Fibroblast of skin of left biceps (primary cell): ENCODE measurements at regions not wholly inside any gene's neighbourhood (a gene's known extent, or its start where the extent isn't known, plus 50 kb on each side); places are given as distances from the start of the nearest gene placed in this dataset.

Source experiments
- DNase-seq, 2 experiments: peaks; one replicate each; pipeline ENCODE4 v3.0.0-alpha.2; 2013; ENCODE audit warnings: low read depth in 2 of 2

DNA sequence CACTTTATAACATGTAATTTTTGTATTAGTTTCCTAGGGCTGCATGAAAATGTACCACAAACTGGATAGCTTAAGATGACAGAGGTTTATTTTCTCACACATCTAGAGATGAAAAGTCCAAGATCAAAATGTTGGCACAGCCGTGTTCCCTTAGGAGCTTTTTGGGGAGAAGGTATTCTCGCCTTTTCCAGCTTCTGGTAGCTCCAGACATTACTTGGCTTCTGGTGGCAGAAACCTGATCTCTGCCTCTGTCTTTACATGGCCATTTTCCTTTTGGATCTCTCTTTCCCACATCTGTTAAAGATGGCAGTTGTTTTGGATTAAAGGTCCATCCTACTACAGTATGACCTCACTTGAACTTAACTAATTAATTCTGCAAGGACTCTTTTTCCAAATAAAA is 885.7 kb upstream of the CDH8 start:
- no peak for DNase-seq

DNA sequence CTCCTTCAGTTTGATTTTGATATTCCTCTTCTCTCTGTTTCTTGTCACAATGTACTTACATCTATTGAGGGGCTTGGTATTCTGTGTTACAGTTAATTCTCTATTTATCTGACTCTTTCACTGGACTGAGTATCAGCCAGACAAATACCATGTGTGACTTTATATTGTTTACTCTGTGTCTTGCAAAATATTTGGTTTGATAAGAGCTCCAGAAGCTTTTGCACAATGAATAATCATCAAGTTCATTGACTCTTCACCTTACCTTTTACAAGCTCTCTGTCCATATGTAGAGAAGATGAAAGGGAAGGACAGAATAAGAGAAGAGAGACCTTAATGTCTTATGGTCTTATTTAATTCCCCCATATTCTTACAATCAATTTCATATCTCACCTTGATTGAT is 877.7 kb upstream of the CDH8 start:
- DNase-seq: no peak

DNA sequence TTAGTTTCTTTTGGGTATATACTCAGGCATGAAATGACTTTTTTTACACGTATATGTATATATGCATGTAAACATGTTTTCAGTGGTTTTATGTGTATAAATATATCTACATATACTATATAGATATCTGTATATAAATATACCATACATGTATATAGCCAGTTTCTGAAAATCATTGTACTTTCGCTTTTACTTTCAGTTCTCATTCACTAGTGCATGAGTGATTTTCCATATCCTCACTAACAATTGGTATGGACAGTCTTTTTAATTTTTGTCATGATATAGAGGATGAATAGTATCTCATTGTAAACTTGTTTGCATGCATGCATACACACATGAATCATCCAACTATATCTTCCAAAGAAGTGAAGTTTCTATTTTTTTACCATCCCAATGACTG is 877.1 kb upstream of the CDH8 start:
- no peak for DNase-seq

DNA sequence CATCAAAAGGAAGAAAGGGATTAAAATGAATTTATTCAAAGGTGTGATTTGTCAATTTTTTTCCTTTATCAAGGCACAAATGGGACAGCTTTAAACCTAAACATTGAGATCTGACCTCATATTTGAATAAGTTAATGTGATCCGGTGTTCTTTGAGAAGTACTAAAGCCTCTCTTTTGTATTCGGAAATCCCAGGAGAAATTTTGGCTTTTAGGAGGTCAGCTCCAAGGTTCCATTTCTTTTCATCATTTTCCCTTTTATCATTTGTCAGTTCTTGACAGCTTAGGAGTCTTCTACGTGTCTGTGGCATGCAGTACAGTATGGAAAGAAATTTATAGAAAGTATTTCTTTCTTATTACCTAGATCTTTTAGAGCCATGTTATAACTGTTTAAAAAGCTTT is 873.4 kb upstream of the CDH8 start:
- DNase-seq: no peak

DNA sequence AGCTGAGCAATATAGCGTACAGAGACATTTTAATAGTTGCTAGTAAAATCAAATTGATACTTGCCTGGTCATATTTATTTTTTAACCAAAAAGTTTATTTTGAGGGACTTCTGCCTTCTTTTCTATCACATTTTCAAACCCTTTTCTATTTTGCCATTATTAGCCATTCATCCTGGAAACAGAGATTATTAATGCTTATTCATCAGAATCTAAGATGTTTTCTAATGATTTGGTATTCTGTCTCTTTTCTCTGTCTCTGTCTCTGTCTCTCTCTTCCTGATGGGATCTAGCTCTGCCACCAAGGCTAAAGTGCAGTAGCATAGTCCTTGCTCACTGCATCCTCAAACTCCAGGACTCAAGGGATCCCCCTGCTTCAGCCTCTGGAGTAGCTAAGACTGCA is 871.3 kb upstream of the CDH8 start:
- DNase-seq: no peak

DNA sequence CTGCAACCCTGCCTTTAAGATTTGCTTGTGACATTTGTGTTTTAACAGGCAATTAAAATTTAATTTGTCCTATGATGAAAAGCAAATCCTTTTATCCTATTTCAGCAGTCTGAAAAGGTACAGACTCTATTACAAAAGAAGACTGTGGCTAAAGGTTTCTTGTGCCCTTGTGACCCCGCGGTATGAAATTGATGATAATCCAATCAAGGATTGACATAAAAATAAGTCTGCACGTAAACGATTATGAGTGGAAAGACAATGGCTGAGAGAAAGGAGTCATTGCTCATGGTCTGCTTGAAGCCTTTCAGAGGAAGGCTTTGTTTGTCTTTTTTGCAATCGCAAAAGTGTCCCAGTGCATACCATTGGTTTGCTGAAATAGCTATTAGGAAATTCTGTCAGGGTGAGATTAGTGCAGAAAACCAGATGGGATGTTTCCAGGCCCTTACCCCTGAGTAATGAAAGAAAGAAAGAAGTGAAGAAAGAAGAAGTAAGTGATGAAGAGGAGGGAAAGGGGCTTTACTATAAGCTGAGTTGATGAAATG is 867.8 kb upstream of the CDH8 start:
- no peak for DNase-seq

DNA sequence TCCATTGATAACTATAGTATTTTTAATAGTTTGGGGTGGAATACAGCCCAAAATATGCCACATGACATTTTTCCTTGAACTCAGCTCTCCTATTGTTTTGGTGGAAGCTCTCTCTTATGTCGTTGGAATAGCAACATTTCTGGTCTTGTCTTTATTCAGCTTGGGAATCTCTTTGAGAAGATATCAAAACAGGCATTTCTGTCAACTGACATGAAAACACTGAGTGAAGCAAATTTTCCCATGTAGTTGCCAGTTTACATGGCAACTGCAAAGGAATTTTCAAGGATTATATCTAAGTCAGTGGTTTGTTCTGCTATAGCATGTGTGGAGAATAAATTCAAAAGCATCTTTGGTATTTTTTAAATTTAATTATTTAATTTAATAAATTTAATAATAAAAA is 863.5 kb upstream of the CDH8 start:
- DNase-seq: no peak

DNA sequence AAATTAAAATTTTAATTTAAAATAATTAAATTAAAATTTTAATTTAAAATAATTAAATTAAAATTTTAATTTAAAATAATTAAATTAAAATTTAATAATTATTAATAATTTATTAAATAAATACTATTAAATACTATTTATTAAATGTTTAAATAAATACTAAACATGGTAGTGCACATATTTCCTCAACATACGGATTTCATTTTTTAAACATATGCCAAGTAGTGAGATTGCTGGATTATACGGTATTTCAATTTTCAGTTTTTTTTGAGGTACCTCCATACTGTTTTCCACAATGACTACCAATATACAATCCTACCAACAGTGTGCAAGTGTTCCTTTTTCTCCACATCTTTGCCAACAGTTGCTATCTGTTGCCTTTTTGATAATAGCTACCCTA is 852.9 kb upstream of the CDH8 start:
- DNase-seq: no peak

DNA sequence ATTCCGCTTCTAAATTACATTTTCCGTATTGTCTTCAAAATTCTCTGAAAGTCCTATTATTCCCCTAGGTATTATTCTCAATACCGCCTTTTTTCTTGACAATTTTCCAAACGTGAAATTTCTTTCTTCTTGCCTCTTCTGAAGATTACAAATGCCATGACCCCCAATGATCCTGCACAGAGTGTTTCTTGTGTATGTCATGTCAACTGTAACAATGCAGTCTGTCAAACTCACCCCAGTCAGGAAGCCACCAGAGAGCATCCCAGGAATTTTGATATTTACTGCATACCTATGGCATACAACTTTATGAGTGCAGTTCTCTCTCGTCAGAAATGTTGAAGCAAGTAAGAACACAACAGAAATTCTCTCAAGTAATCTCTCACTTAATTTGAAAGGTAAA is 847.3 kb upstream of the CDH8 start:
- no peak for DNase-seq

DNA sequence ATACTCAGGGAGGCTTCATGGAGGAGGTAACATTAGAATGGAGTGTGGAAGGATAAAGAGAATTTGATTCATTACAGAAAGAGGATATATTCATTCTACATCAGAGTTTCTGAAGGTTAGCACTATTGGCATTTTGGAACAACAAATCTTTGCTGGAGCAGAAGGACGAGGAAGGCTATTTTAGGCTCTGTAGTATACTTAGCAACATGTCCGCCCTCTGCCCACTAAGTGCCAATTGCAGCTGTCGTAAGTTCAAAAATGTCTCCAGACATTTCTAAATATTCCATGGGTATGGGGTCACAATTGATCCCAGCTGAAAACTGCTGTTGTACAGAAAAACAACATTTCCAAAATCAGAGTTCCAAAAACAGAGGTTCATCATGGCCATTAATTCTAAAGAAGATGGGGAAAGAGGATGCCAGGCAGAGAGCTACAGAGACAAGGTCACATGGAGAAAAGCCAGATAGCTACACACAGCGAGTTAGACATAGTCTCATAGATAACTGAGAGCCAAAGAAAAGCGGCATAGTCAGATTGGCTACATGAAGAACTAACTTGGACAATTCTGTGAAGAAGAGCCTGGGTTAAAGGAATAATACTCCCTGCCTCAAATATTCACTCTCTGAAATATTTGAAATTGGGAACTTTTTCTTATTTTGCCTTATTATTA is 846.4 kb upstream of the CDH8 start:
- DNase-seq: no peak

DNA sequence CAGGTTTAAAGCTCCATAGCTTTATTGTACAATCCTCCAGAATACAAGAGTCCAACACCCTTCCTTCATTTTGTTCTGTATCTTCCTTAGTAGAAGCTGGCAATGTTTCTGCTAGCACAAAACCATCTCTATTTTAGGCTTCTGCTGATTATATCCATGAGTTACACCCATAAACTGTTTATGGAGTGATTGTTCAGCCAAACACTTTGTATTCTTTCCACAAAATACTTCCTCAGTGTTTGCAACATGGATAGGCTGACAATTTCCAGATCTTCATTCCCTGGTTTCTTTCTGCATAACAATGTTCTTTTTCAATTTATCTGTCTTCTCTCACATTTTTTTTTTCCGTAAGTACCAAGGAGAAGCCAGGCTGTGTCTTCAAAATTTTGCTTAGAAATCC is 839.9 kb upstream of the CDH8 start:
- no peak for DNase-seq

DNA sequence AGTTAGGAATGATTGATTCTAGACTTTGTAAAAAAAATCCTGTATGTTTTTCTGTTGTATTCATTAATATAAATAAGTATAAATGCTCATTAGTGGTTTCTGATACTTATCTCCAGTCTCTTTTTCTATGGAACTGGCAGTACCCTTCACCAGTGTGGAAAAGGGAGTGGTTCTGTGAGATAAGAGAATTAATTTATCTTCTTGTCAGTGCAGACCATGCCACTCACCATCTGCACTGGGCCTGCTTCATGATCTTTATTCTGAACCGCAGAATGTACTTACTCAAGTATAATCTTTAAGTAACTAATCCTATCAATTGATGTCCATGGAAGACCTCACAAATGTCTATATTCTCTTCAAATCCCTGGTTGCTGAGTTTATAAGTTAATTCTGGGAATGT is 836.1 kb upstream of the CDH8 start:
- DNase-seq: no peak

DNA sequence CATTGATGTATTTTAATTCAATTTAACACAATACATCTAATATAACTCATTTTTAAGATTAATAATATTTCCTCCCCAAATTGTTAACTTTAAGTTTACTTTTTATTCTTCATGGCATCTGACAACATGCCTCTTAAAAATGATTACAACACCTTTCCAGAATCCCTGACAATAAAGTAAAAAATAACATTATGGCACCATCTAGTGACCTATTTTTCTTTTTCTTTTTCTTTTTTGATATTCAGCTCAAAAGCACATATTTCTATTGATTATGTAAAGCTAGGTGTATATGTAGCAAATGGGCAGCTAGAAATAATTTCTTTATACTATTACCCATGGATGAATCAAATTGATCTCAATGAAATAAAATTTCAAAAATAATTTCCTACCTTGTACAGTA is 834.3 kb upstream of the CDH8 start:
- DNase-seq: peak in 1 of 2 experiments; percentile 0

DNA sequence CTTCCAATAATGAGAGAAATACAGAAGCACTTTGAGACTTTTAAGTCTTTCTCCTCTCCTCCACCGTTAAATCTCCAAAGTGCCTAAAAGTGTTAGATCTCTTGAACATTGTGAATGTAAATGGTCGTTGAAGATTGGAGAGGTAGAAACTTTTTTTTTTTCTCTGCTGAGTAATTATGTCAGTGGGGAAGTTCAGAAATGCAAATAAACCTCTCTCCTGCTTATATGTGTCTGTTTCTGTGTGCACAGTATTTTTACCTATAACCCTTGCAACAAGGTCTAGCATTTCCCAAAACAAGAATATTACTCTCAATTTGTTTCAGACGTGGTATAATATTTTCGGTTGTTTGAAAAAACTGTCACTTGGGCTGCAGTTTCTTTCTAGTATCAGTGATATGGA is 833.6 kb upstream of the CDH8 start:
- no peak for DNase-seq

DNA sequence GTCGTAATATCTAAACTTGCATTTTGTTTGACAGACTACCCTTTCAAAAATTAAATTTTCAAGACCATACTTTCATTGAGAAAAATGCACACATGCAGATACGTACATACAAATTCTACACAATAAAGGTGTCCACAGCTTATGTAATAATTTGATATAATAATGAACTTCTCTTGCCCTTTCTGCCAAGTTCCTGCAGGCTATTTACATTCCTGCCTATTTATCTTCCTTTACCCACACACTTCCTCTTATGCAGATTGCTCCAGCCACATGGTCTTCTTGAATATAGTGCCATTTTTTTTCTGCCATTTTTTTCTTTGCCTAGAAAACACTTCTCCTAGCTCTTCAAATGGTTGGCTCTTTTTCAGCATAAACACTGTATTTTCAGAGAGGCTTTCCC is 826.9 kb upstream of the CDH8 start:
- no peak for DNase-seq

DNA sequence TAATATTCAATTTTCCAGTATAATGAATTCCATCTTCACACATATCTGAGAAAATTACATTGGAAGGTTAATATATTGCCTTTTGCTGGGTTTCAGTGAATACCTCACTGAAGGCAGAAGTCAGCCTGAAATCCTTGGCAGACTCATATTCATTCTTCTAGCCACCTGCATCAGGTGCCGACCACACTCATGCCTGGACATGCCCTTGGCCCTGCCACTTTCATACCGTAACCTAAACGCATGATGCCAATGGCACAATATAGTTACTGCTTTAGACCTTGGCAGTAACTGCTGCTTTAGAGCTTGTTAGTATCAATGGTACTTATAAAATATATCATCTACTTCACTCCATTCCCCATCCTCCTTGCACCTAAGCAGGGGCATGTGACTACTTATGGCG is 817.6 kb upstream of the CDH8 start:
- DNase-seq: no peak

DNA sequence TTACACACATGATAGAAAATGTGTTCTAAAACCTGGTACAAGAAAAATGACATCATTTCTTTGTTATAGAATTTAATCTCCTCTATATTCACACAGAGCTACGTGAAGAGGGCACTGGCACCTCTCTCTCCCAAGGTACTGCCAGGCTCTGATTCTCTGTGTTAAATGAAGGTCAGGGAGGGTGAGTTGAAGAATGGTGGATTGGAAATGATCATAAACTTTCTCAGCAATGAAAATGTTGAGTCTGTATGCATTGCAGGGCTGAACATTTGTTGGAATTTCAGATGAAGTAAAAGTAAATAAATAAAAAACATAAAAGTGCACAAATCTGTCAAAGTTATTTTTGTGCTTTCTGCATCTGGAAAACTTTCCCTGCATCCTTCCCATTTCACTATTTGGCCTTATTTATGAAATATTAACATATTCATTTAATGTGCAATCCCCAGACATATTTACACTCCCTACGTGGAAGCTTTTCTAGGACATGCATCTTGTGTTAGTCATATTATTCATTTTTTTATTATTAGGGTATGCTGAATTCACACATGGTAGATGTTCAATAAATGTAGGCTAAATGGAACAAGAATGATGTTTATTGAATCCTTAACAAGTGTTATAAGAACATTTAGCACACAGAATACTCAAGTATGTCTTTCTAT is 810.3 kb upstream of the CDH8 start:
- DNase-seq: no peak

DNA sequence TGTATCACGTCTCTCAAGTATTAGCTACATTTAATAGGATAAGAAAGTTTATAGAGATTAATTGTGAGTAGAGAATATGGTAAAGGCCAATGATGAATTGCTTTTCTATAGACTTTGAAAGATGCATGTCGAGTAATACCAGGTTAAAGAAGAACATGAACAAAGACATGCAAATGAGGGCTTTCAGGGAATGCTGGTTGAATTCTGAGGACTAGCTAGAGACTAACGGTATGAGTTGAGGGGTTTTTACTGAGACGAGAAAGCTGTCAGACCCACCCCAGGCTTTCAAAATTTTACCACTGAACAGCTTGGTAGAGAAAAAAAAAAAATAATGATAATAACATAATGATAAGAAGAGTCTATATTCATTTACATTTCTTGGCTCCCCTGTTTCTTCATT is 796.0 kb upstream of the CDH8 start:
- DNase-seq: no peak

DNA sequence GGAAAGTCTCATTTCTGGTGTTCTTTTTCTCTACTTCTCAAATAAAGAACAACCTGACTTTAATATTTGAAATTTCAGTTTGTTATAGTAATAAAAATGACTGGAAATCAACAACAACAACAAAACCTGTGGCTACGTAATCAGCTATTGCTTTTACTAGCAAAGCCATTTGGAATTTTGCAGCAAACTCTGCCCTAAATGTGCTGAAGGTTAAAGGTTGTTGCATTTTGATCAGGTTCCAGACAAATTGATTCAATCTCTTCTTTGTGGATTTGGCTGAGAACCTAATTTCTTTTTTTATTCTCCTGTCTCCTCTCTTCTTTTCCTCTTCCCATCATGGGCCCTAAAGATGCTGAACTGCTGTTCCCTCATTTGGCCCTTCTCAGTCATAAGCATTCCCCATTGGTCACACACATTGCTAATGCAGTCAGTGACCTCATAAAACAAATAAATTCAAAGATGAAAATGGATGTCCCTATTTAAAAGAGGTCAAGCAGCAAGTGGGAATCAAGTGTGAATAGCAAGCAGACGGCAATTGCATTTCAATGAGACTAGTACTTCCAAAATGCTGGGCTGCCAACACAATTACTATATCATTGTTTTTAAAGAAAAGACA is 795.1 kb upstream of the CDH8 start:
- DNase-seq: no peak

DNA sequence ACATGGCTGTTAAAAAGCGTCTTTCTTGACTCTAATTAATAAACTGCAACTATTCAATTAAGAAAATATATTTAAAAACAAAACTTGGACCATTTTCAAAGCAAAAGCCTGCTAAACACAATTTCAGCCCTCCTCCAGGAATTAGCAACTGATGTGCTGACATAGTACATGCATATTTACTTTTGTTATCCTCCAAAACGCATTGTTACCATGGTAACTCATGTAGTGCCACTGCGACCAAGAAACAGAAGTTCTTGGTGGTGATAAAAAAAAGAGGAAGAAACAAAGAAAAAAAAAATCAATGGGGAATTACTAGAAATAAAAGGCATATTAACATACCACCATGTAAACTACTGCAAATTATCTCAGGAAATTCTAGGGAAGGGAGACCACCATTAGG is 793.4 kb upstream of the CDH8 start:
- no peak for DNase-seq

DNA sequence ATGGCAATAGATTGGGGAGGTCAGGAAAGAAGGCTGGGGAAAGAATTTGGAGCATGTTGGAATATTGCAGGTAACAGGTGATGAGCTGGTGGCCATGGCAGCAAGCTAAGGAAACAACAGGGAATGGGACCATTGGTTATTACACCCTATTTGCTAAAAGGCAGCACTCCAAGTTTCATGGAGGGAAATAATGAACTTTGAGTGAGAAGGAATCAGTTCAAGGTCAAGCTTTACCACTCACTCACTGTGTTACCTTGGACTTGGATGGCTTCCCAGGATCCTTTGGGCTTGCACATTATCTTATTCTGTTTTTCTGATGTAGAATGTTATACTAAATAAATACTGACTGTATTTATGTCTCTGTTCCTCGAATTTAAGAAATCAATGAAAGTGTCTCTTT is 792.8 kb upstream of the CDH8 start:
- no peak for DNase-seq

DNA sequence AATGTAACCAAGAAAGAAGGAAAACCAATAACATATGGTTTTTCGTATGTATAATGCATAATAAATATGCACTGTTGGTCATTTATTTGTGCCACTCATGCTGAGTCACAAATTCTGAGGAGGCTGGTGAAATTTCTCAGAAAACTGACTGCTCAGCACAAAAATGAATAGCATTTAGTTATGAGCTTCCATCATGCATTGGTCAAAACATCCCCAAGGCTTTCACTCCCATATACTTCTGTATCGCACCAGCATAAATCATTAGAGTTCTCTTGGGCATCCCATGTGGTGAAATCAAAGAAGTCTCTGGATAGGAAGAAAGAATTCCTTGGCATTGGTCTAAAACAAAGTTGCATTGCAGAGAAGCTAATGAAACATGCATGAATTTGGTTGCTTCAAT is 785.6 kb upstream of the CDH8 start:
- DNase-seq: peak; percentile 46 to 47

DNA sequence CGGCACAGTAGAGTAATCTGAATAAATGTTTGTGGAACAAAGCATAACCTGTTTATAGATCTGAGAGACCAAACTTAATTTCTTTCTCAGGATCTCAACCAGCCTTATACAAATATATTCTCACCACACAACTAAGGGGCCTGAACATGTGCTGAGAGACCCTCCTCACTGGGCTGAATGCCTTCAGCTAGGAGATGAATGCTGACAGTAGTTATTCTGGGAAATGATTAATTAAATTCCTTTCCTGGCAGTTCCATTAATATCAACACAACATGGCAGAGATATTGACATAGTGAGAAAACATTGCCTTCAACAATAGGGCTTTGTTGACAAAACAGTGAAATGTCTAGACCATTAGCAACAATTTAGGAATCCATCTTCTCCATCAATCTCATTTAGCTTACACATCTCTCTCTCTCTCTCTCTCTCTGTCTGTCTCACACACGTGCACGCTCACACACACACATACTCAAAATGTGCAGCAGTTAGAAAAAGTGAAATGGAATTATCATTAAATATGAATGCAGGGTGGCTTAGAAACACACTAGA is 780.8 kb upstream of the CDH8 start:
- DNase-seq: no peak
